K562 (cell line): ENCODE measurements at regions not wholly inside any gene's neighbourhood (a gene's known extent, or its start where the extent isn't known, plus 50 kb on each side); places are given as distances from the start of the nearest gene placed in this dataset.

Experiments used
- ATAC-seq: fragments of 200-7000 bp; cut with Tn5 transposase; 3 replicates; pipeline ENCODE4 v1.9.1; 2020; ENCODE audit warnings: moderate library complexity
- BruUV-seq: library from RNA; stranded (reverse); fragments of 400-500 nt; replicated peaks from 2 replicates; lab custom pipeline; 2021; lab: Mats Ljungman, UMichigan
- CTCF ChIA-PET: fragments of 300-600 bp; formaldehyde crosslinking; extraction: SDS; loops from one replicate; lab custom pipeline; 2021; ENCODE audit warnings: low intra/inter-chr PET ratio; lab: Yijun Ruan, JAX
- POLR2A ChIA-PET: fragments of 300-600, 350-650 bp; sonication (Branson Sonifier 250); formaldehyde crosslinking; extraction: SDS; loops from one replicate; lab custom pipeline; 2021; ENCODE audit warnings: antibody characterized with exemption, inconsistent platforms; lab: Yijun Ruan, JAX
- DNase-seq, 4 experiments: peaks; one replicate each; pipeline versions ENCODE4 v3.0.0 to v3.0.0-alpha.2; 2011 to 2018; ENCODE audit warnings: low spot score in 3 of 4, mixed read lengths in 3 of 4; ENCODE audit errors: extremely low read depth in 1 of 4
- FAIRE-seq: peaks from 2 replicates; lab custom pipeline; 2011; peaks lifted over from hg19 to GRCh38; lab: Jason Lieb, UNC
- H2AFZ ChIP-seq: 2 replicates; pipeline ENCODE4 v1.6.0; 2011; ENCODE audit warnings: low read depth, low read length, control low read depth, inconsistent platforms
- H3K27ac ChIP-seq: fragments of 200-600 bp; 3 replicates; pipeline ENCODE4 v1.8.0; 2011; ENCODE audit warnings: low read depth, mild to moderate bottlenecking, control low read depth, inconsistent platforms, low read length, moderate library complexity, mixed read lengths; ENCODE audit errors: extremely low read depth
- H3K27me3 ChIP-seq, 2 experiments: fragments of 300-600 bp in 1 of 2; 2 replicates in 1 of 2; 3 replicates in 1 of 2; pipeline versions ENCODE4 v1.6.0 to v1.8.0; 2011; ENCODE audit warnings: inconsistent platforms in 2 of 2, low read length in 2 of 2, mild to moderate bottlenecking in 1 of 2, mixed read lengths in 1 of 2, moderate library complexity in 1 of 2; ENCODE audit not compliant: control insufficient read depth in 2 of 2, insufficient read depth in 2 of 2
- H3K36me3 ChIP-seq: fragments of 300-600 bp; 3 replicates; pipeline ENCODE4 v1.8.0; 2011; ENCODE audit warnings: mild to moderate bottlenecking, low read length, inconsistent platforms; ENCODE audit not compliant: control insufficient read depth, insufficient read depth
- H3K4me1 ChIP-seq, 2 experiments: fragments of 200-600 bp in 1 of 2; replicated peaks in 1 of 2; 2 replicates in 1 of 2; 3 replicates in 1 of 2; pipeline versions ENCODE4 v1.5.1 to v1.8.0; 2011; ENCODE audit warnings: inconsistent platforms in 2 of 2, low read length in 2 of 2, mild to moderate bottlenecking in 1 of 2, mixed read lengths in 1 of 2, moderate library complexity in 1 of 2; ENCODE audit not compliant: control insufficient read depth in 2 of 2, insufficient read depth in 2 of 2
- H3K4me2 ChIP-seq: 2 replicates; pipeline ENCODE4 v1.6.1; 2011; ENCODE audit warnings: low read length, control low read depth, inconsistent platforms, mixed read lengths; ENCODE audit not compliant: insufficient read depth
- H3K4me3 ChIP-seq: fragments of 200-600 bp; sonication (generic), shearing (Covaris generic); 2 replicates; pipeline ENCODE4 v1.5.1; 2016; ENCODE audit warnings: control low read depth, inconsistent platforms
- H3K79me2 ChIP-seq: fragments of 200-600 bp; 3 replicates; pipeline ENCODE4 v1.8.0; 2011; ENCODE audit warnings: low read length, inconsistent platforms; ENCODE audit not compliant: control insufficient read depth, insufficient read depth
- H3K9ac ChIP-seq, 2 experiments: 2 replicates each; pipeline versions ENCODE4 v1.6.0 to v1.6.1; 2011; ENCODE audit warnings: low read depth in 2 of 2, low read length in 2 of 2, control low read depth in 1 of 2, inconsistent platforms in 1 of 2, mild to moderate bottlenecking in 1 of 2, mixed read lengths in 1 of 2; ENCODE audit not compliant: insufficient read depth in 1 of 2
- H3K9me1 ChIP-seq: one replicate; pipeline ENCODE4 v1.6.0; 2011; ENCODE audit warnings: inconsistent platforms, mild to moderate bottlenecking, low read length, moderate library complexity; ENCODE audit not compliant: control insufficient read depth, insufficient read depth
- H3K9me3 ChIP-seq: replicated peaks from 2 replicates; pipeline ENCODE4 v1.5.1; 2011; ENCODE audit warnings: low read depth, low read length, inconsistent platforms; ENCODE audit not compliant: control insufficient read depth, insufficient read depth
- H4K20me1 ChIP-seq: replicated peaks from 2 replicates; pipeline ENCODE4 v1.6.1; 2011; ENCODE audit warnings: low read length, inconsistent platforms, mixed read lengths; ENCODE audit not compliant: control insufficient read depth, insufficient read depth
- KDM2B ChIP-seq: fragments of 250-450 bp; sonication (Bioruptor Pico); IDR thresholded peaks from 2 replicates; pipeline ENCODE4 v1.8.0; 2021; ENCODE audit warnings: mild to moderate bottlenecking, moderate library complexity
- L3MBTL2 ChIP-seq: fragments of 450-650 bp; IDR thresholded peaks from 2 replicates; pipeline ENCODE4 v1.6.1; 2016; ENCODE audit warnings: mild to moderate bottlenecking, moderate library complexity
- MEF2A ChIP-seq: IDR thresholded peaks from 2 replicates; pipeline ENCODE4 v1.6.1; 2011; ENCODE audit warnings: low read depth, mild to moderate bottlenecking, low read length, moderate library complexity; ENCODE audit not compliant: control insufficient read depth
- RB1 ChIP-seq: fragments of 450-650 bp; IDR thresholded peaks from 2 replicates; pipeline ENCODE4 v1.6.1; 2017; ENCODE audit warnings: low read depth, mild to moderate bottlenecking
- ZBTB17 ChIP-seq: fragments of 450-650 bp; formaldehyde crosslinking; IDR thresholded peaks from 2 replicates; pipeline ENCODE4 v1.4.0; 2020; ENCODE audit warnings: mild to moderate bottlenecking
- ZNF444 ChIP-seq: fragments of 250-450 bp; sonication (Bioruptor Pico); IDR thresholded peaks from 2 replicates; pipeline ENCODE4 v1.4.0; 2020; ENCODE audit warnings: mild to moderate bottlenecking, moderate library complexity
- WGBS: fragments of 100-300 bp; shearing (Covaris generic); methylation state at CpG from one replicate; pipeline ENCODE4 v1.1.6; 2016; ENCODE audit warnings: low coverage, mixed read lengths; ENCODE audit not compliant: insufficient coverage; ENCODE audit errors: missing lambda C conversion rate; 5-methylcytosine and 5-hydroxymethylcytosine counted together
- in situ Hi-C: fragments of 300-500 bp; cut with MboI; formaldehyde crosslinking; loops from 4 replicates; pipeline ENCODE4 v1.15.0; 2018; ENCODE audit warnings: inconsistent platforms, mixed read lengths
- intact Hi-C: fragments of 100-400 bp; cut with micrococcal nuclease; formaldehyde crosslinking; loops from 2 replicates; pipeline ENCODE4 v1.14.2; 2022
- TF ChIP-seq, protein P1 (sequence below): IDR thresholded peaks from 2 replicates; pipeline ENCODE4 v1.6.1; 2011; ENCODE audit not compliant: insufficient read length; ENCODE audit errors: extremely low read depth
- TF ChIP-seq, protein P2 (sequence below): fragments of 450-650 bp; formaldehyde crosslinking; IDR thresholded peaks from 2 replicates; pipeline ENCODE4 v1.4.0; 2022; ENCODE audit warnings: missing genetic modification characterization

DNA sequence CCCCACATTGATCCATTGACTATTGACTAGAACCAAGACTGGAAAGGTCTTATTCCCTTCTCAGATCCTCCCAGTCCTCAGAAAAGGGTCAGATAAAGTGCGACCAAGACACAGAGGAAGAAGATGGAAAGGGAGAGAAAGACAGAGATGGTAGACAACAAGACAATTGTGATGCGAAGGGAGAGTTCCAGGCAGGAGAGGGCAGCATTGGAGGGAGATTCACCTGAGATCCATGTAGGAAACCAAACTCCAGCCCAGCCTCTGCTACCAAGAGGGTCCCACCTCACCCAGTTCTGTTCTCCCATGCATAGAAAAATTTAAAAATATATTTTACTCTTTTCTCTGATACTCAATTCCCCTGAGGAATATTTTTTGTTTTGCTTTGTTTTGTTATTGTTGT, 67.3 kb upstream of the TSHZ3 start:
- no peak for ATAC-seq
- no peak overlapping the region for H2AFZ ChIP-seq
- no peaks in the 10 kb centered on the region for H3K79me2 ChIP-seq
- no peaks in the 10 kb centered on the region for H3K36me3 ChIP-seq
- ChIA-PET CTCF (no interaction called here), POLR2A (no interaction called here)
- H3K9ac ChIP-seq = no peak overlapping the region
- H3K4me3 ChIP-seq = no peak overlapping the region
- H3K9me3 ChIP-seq = no peaks in the 10 kb centered on the region
- H3K4me1 ChIP-seq = no peaks in the 10 kb centered on the region
- BruUV-seq = no TSS peak
- in situ Hi-C loops (no loop called here), intact Hi-C loops (no loop called here)
- 0% methylated on average over 2 of the region's 2 CpGs for WGBS
- no peak overlapping the region for H3K4me2 ChIP-seq
- H3K27ac ChIP-seq = no peak overlapping the region
- DNase-seq = no peak
- H3K9me1 ChIP-seq = no peaks in the 10 kb centered on the region
- H3K27me3 ChIP-seq = peaks cover 0 to 7% of the 10 kb centered on the region in 2 experiments; a peak in 2 of 5 replicates
- FAIRE-seq = no peak
- no peak for TF ChIP-seq ZBTB17 (CRISPR knock-in tag)
- TF ChIP-seq ZNF444 (CRISPR knock-in tag) = no peak
- TF ChIP-seq, protein P1, sequence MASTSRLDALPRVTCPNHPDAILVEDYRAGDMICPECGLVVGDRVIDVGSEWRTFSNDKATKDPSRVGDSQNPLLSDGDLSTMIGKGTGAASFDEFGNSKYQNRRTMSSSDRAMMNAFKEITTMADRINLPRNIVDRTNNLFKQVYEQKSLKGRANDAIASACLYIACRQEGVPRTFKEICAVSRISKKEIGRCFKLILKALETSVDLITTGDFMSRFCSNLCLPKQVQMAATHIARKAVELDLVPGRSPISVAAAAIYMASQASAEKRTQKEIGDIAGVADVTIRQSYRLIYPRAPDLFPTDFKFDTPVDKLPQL = no peak
- TF ChIP-seq KDM2B (CRISPR knock-in tag) = no peak
- no peak for TF ChIP-seq RB1
- no peak for TF ChIP-seq L3MBTL2
- no peak for TF ChIP-seq MEF2A
- TF ChIP-seq, protein P2, sequence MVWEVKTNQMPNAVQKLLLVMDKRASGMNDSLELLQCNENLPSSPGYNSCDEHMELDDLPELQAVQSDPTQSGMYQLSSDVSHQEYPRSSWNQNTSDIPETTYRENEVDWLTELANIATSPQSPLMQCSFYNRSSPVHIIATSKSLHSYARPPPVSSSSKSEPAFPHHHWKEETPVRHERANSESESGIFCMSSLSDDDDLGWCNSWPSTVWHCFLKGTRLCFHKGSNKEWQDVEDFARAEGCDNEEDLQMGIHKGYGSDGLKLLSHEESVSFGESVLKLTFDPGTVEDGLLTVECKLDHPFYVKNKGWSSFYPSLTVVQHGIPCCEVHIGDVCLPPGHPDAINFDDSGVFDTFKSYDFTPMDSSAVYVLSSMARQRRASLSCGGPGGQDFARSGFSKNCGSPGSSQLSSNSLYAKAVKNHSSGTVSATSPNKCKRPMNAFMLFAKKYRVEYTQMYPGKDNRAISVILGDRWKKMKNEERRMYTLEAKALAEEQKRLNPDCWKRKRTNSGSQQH (CRISPR knock-in tag) = no peak
- H4K20me1 ChIP-seq = peaks cover 4% of the 10 kb centered on the region; the same call in 1 of the 2 replicates
